Mesenchymal stem cell (in vitro differentiated cells and primary cell): ENCODE measurements at regions not wholly inside any gene's neighbourhood (a gene's known extent, or its start where the extent isn't known, plus 50 kb on each side); places are given as distances from the start of the nearest gene placed in this dataset.

Experiments used
- DNase-seq: peaks from one replicate; pipeline ENCODE4 v3.0.0-alpha.2; 2013
- H2AFZ ChIP-seq: one replicate; pipeline ENCODE4 v1.6.1; 2013; ENCODE audit warnings: low read depth, mild to moderate bottlenecking, control low read depth, inconsistent platforms, low read length, moderate library complexity
- H2AK5ac ChIP-seq: 2 replicates; pipeline ENCODE4 v1.6.1; 2013; ENCODE audit warnings: low read length, moderate library complexity, mild to moderate bottlenecking, inconsistent platforms; ENCODE audit not compliant: severe bottlenecking
- H2BK120ac ChIP-seq: one replicate; pipeline ENCODE4 v1.6.1; 2013; ENCODE audit warnings: low read depth, mild to moderate bottlenecking, inconsistent platforms, low read length, moderate library complexity
- H2BK12ac ChIP-seq, 2 experiments: one replicate each; pipeline ENCODE4 v1.6.1; 2013; ENCODE audit warnings: inconsistent platforms in 2 of 2, low read length in 2 of 2, mild to moderate bottlenecking in 2 of 2, moderate library complexity in 2 of 2, control low read depth in 1 of 2
- H2BK15ac ChIP-seq: one replicate; pipeline ENCODE4 v1.6.1; 2013; ENCODE audit warnings: mild to moderate bottlenecking, low read depth, inconsistent platforms; ENCODE audit not compliant: poor library complexity, severe bottlenecking
- H2BK5ac ChIP-seq: 2 replicates; pipeline ENCODE4 v1.6.1; 2013; ENCODE audit warnings: low read depth, mild to moderate bottlenecking, low read length, control low read depth, inconsistent platforms; ENCODE audit not compliant: poor library complexity, severe bottlenecking
- H3K14ac ChIP-seq, 2 experiments: one replicate each; pipeline ENCODE4 v1.6.1; 2013; ENCODE audit warnings: inconsistent platforms in 2 of 2, low read length in 2 of 2, control low read depth in 1 of 2, mild to moderate bottlenecking in 1 of 2, moderate library complexity in 1 of 2
- H3K18ac ChIP-seq, 2 experiments: one replicate each; pipeline ENCODE4 v1.6.1; 2013; ENCODE audit warnings: inconsistent platforms in 2 of 2, low read length in 2 of 2, control low read depth in 1 of 2, low read depth in 1 of 2, mild to moderate bottlenecking in 1 of 2
- H3K23ac ChIP-seq, 2 experiments: one replicate each; pipeline ENCODE4 v1.6.1; 2013; ENCODE audit warnings: inconsistent platforms in 2 of 2, low read length in 2 of 2, mild to moderate bottlenecking in 2 of 2, moderate library complexity in 2 of 2, control low read depth in 1 of 2
- H3K27ac ChIP-seq: 2 replicates; pipeline ENCODE4 v1.5.1; 2013; ENCODE audit warnings: mild to moderate bottlenecking, moderate library complexity, low read length, control low read depth, inconsistent platforms; ENCODE audit not compliant: poor library complexity, severe bottlenecking
- H3K27me3 ChIP-seq, 2 experiments: 2 replicates each; pipeline versions ENCODE4 v1.6.1 to v1.7.0; 2013; ENCODE audit warnings: low read length in 2 of 2, mild to moderate bottlenecking in 2 of 2, moderate library complexity in 2 of 2, control low read depth in 1 of 2, inconsistent platforms in 1 of 2; ENCODE audit not compliant: control insufficient read depth in 1 of 2, insufficient read depth in 1 of 2
- H3K36me3 ChIP-seq, 2 experiments: 2 replicates each; pipeline versions ENCODE4 v1.6.1 to v1.7.0; 2013; ENCODE audit warnings: low read length in 2 of 2, control low read depth in 1 of 2, inconsistent platforms in 1 of 2, low read depth in 1 of 2, mild to moderate bottlenecking in 1 of 2; ENCODE audit not compliant: insufficient read depth in 2 of 2, control insufficient read depth in 1 of 2
- H3K4ac ChIP-seq, 2 experiments: one replicate each; pipeline ENCODE4 v1.6.1; 2013; ENCODE audit warnings: inconsistent platforms in 2 of 2, low read length in 2 of 2, mild to moderate bottlenecking in 2 of 2, moderate library complexity in 2 of 2, control low read depth in 1 of 2, low read depth in 1 of 2
- H3K4me1 ChIP-seq: 2 replicates; pipeline ENCODE4 v1.6.1; 2013; ENCODE audit warnings: low read depth, low read length, control low read depth; ENCODE audit not compliant: control insufficient read depth, insufficient read depth
- H3K4me2 ChIP-seq: 2 replicates; pipeline ENCODE4 v1.6.1; 2013; ENCODE audit warnings: low read length, mild to moderate bottlenecking, inconsistent platforms; ENCODE audit not compliant: poor library complexity, severe bottlenecking
- H3K4me3 ChIP-seq, 2 experiments: 2 replicates each; pipeline versions ENCODE4 v1.5.1 to v1.7.0; 2013; ENCODE audit warnings: low read length in 2 of 2, mild to moderate bottlenecking in 2 of 2, control low read depth in 1 of 2, low read depth in 1 of 2; ENCODE audit not compliant: insufficient read depth in 1 of 2
- H3K79me1 ChIP-seq: replicated peaks from 2 replicates; pipeline ENCODE4 v1.6.1; 2013; ENCODE audit warnings: mild to moderate bottlenecking, control low read depth, low read length, inconsistent platforms; ENCODE audit not compliant: poor library complexity, severe bottlenecking
- H3K9ac ChIP-seq: 2 replicates; pipeline ENCODE4 v1.7.0; 2013; ENCODE audit warnings: mild to moderate bottlenecking, low read length, moderate library complexity
- H3K9me3 ChIP-seq: 2 replicates; pipeline ENCODE4 v1.7.0; 2013; ENCODE audit warnings: mild to moderate bottlenecking, low read length; ENCODE audit not compliant: control insufficient read depth
- H4K8ac ChIP-seq: one replicate; pipeline ENCODE4 v1.6.1; 2013; ENCODE audit warnings: inconsistent platforms, mild to moderate bottlenecking, low read length, moderate library complexity
- H4K91ac ChIP-seq: one replicate; pipeline ENCODE4 v1.6.1; 2013; ENCODE audit warnings: mild to moderate bottlenecking, low read length, inconsistent platforms
- WGBS: methylation state at CpG from one replicate; pipeline ENCODE4 v1.1.7; 2013; ENCODE audit warnings: mixed read lengths; 5-methylcytosine and 5-hydroxymethylcytosine counted together

DNA sequence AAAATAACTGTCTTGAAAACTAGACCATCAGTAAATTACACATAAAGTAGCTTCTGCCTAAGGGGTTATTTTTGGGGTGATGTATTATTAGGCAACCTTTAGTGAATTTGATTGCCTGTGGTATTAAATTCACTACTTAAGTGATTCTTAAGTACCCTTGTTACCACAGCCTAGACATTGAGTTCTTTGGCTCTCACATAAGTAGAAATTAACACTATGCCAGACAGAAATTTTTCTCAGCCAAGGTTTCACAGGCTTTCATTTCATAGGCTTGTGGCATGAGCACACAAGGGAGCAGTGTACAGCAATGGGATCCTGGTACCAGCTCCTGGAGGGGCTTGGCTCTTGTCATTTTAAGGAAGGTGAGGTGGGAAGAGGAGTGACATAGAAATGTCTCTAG lies 218.5 kb downstream of the AASDHPPT start:
- Histone ChIP-seq H3K14ac (no peak overlapping the region), H4K8ac (no peak overlapping the region), H3K23ac (no peak overlapping the region), H3K4ac (no peak overlapping the region), H3K9me3 (no peaks in the 10 kb centered on the region), H3K4me3 (no peak overlapping the region), H2AFZ (no peak overlapping the region), H3K79me1 (no peaks in the 10 kb centered on the region), H3K9ac (no peak overlapping the region), H3K36me3 (no peaks in the 10 kb centered on the region), H2BK15ac (no peak overlapping the region), H2AK5ac (no peak overlapping the region), H3K18ac (no peak overlapping the region), H3K4me2 (no peak overlapping the region), H3K27me3 (peaks cover 0 to 3% of the 10 kb centered on the region in 2 experiments), H2BK5ac (no peak overlapping the region), H2BK12ac (no peak overlapping the region), H3K4me1 (no peaks in the 10 kb centered on the region), H2BK120ac (no peak overlapping the region), H3K27ac (no peak overlapping the region), H4K91ac (no peak overlapping the region)
- DNase-seq = no peak

DNA sequence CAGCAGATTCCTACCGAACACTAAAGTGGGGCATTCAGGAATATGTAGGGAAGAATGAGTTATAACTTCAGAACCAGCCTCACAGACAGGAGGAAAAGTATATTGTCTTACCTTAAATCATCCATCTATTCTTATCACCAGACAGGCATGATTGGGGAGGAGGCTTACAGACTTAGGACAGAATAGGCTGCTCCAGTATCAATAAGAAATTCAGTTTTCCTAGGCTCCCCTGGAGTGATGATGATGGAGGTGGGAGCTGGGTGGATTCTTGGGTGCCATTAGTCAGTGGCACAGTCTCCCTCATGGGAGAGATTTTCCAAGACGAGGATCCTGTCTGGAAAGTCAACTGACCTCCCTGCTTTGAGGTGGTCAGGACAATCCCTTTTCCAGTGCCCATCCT lies 225.0 kb downstream of the AASDHPPT start:
- Histone ChIP-seq H3K27me3 (no peaks in the 10 kb centered on the region), H2BK5ac (no peak overlapping the region), H2BK12ac (peak overlapping the region in 1 of 2 experiments; percentile 71), H3K14ac (no peak overlapping the region), H2BK15ac (no peak overlapping the region), H3K4me2 (no peak overlapping the region), H3K9me3 (peaks cover 10% of the 10 kb centered on the region), H3K79me1 (no peaks in the 10 kb centered on the region), H2BK120ac (no peak overlapping the region), H3K9ac (no peak overlapping the region), H2AK5ac (no peak overlapping the region), H3K27ac (no peak overlapping the region), H4K8ac (no peak overlapping the region), H3K23ac (no peak overlapping the region), H4K91ac (no peak overlapping the region), H3K36me3 (no peaks in the 10 kb centered on the region), H3K4ac (no peak overlapping the region), H3K18ac (no peak overlapping the region), H2AFZ (no peak overlapping the region), H3K4me3 (no peak overlapping the region), H3K4me1 (peaks cover 2% of the 10 kb centered on the region)
- no peak for DNase-seq
- WGBS = 89% methylated on average over 1 of the region's 2 CpGs

GRCh38 chr11:106304274-106304673 lies 226.8 kb downstream of the AASDHPPT start:
- H2BK5ac ChIP-seq = no peak overlapping the region
- no peaks in the 10 kb centered on the region for H3K27me3 ChIP-seq
- H3K27ac ChIP-seq = no peak overlapping the region

GRCh38 chr11:106305458-106305857 lies 228.0 kb downstream of the AASDHPPT start:
- DNase-seq = no peak
- peak overlapping the region; percentile 22 for H2AK5ac ChIP-seq
- H3K9me3 ChIP-seq = peaks cover 10% of the 10 kb centered on the region
- no peak overlapping the region for H4K8ac ChIP-seq
- H3K27ac ChIP-seq = no peak overlapping the region
- no peaks in the 10 kb centered on the region for H3K27me3 ChIP-seq
- no peak overlapping the region for H2BK15ac ChIP-seq
- no peak overlapping the region for H3K4me3 ChIP-seq
- H2BK12ac ChIP-seq = peak overlapping the region in 1 of 2 experiments; percentile 11
- peaks cover 2% of the 10 kb centered on the region for H3K4me1 ChIP-seq
- H3K14ac ChIP-seq = no peak overlapping the region
- no peak overlapping the region for H3K4me2 ChIP-seq
- no peaks in the 10 kb centered on the region for H3K79me1 ChIP-seq
- no peak overlapping the region for H2AFZ ChIP-seq
- H3K36me3 ChIP-seq = no peaks in the 10 kb centered on the region
- H4K91ac ChIP-seq = no peak overlapping the region
- H2BK5ac ChIP-seq = no peak overlapping the region
- H3K18ac ChIP-seq = peak overlapping the region in 1 of 2 experiments; percentile 3
- H3K9ac ChIP-seq = no peak overlapping the region
- WGBS = 100% methylated on average over 1 of the region's 1 CpG
- no peak overlapping the region for H2BK120ac ChIP-seq
- H3K4ac ChIP-seq = no peak overlapping the region
- no peak overlapping the region for H3K23ac ChIP-seq

More at GRCh38 chr11:106304274-106304673, 226.8 kb downstream of the AASDHPPT start:
- Histone ChIP-seq H4K8ac (peak overlapping the region; percentile 63), H2BK120ac (no peak overlapping the region), H3K23ac (no peak overlapping the region), H3K4ac (no peak overlapping the region), H3K79me1 (no peaks in the 10 kb centered on the region), H3K36me3 (no peaks in the 10 kb centered on the region), H3K18ac (no peak overlapping the region), H2AK5ac (peak overlapping the region; percentile 31), H3K9ac (no peak overlapping the region), H3K4me3 (no peak overlapping the region), H2BK15ac (no peak overlapping the region), H3K14ac (no peak overlapping the region), H3K9me3 (peaks cover 10% of the 10 kb centered on the region), H2AFZ (no peak overlapping the region), H3K4me2 (no peak overlapping the region), H4K91ac (peak overlapping the region; percentile 66), H3K4me1 (peaks cover 2% of the 10 kb centered on the region), H2BK12ac (no peak overlapping the region)
- peak; percentile 63 for DNase-seq
